ENCODE measurements at regions not wholly inside any gene's neighbourhood (a gene's known extent, or its start where the extent isn't known, plus 50 kb on each side); places are given as distances from the start of the nearest gene placed in this dataset.
A peak's percentile ranks its signal among the peaks of the same experiment; 100 is the strongest.

GRCh38 chr7:124420367-124420766, 345.2 kb downstream of the GPR37 start (continued):
- no peak for TF ChIP-seq MIER1 (IDR thresholded peaks at IDR 0.05; ENCODE audit: low read depth)
- TF ChIP-seq TCF7 (IDR thresholded peaks at IDR 0.05; ENCODE audit: borderline replicate concordance), result no peak

- H3K4me1 ChIP-seq (replicated peaks in 1 of 2; ENCODE audit: control insufficient read depth in 2 of 2, insufficient read depth in 2 of 2, low read length in 2 of 2), result no peaks in the 10 kb centered on the region
- no peak overlapping the region for H2AFZ ChIP-seq (ENCODE audit: low read depth, low read length)
- H3K4me3 ChIP-seq, result no peak overlapping the region
- H3K79me2 ChIP-seq (ENCODE audit: control insufficient read depth, insufficient read depth, low read length), result no peaks in the 10 kb centered on the region
- 0% methylated on average over 3 of the region's 3 CpGs for WGBS (ENCODE audit: insufficient coverage, low coverage, missing lambda C conversion rate)
- FAIRE-seq (no peak), ATAC-seq (no peak), DNase-seq (ENCODE audit: extremely low read depth in 1 of 4, low spot score in 3 of 4) (no peak)
- POLR2A ChIA-PET, result no interaction called here
- H3K27ac ChIP-seq (ENCODE audit: extremely low read depth, low read depth, low read length), result no peak overlapping the region
- H3K9me1 ChIP-seq (ENCODE audit: control insufficient read depth, insufficient read depth, low read length), result no peaks in the 10 kb centered on the region
- H4K20me1 ChIP-seq (replicated peaks; ENCODE audit: control insufficient read depth, insufficient read depth, low read length), result no peaks in the 10 kb centered on the region
- CTCF ChIA-PET (ENCODE audit: low intra/inter-chr PET ratio), result no interaction called here
- intact Hi-C loops (cut with micrococcal nuclease) (no loop called here), in situ Hi-C loops (cut with MboI) (no loop called here)
- H3K9ac ChIP-seq (ENCODE audit: insufficient read depth in 1 of 2, low read depth in 2 of 2, low read length in 2 of 2), result no peak overlapping the region
- no peaks in the 10 kb centered on the region for H3K36me3 ChIP-seq (ENCODE audit: control insufficient read depth, insufficient read depth, low read length)
- TF ChIP-seq ZBTB8A (IDR thresholded peaks at IDR 0.05; ENCODE audit: partially characterized antibody) (no peak), TFE3 (CRISPR knock-in tag; IDR thresholded peaks at IDR 0.05) (peak; percentile 64)
- no peak overlapping the region for H3K4me2 ChIP-seq (ENCODE audit: insufficient read depth, low read length)
- no peaks in the 10 kb centered on the region; the same call in 1 of the 2 replicates for H3K9me3 ChIP-seq (replicated peaks; ENCODE audit: control insufficient read depth, insufficient read depth, low read depth, low read length)
- no peaks in the 10 kb centered on the region for H3K27me3 ChIP-seq (ENCODE audit: control insufficient read depth in 2 of 2, insufficient read depth in 2 of 2, low read length in 2 of 2)
- no TSS peak for BruUV-seq (replicated peaks)
Observed at GRCh38 chr7:124413029-124413428, 352.6 kb downstream of the GPR37 start.

Data from K562 (cell line).